Hematopoietic multipotent progenitor cell treated with erythropoietin and hydrocortisone succinate and interleukin-3 and kit ligand, for 8 days (in vitro differentiated cells): ENCODE measurements at regions not wholly inside any gene's neighbourhood (a gene's known extent, or its start where the extent isn't known, plus 50 kb on each side); places are given as distances from the start of the nearest gene placed in this dataset.
A peak's percentile ranks its signal among the peaks of the same experiment; 100 is the strongest.
"Not testable (repeated sequence)": the region's sequence is repeated elsewhere in the genome, so short reads cannot be mapped to it uniquely, and the experiment has no call there.

Experiments
- DNase-seq: peaks from one replicate; pipeline ENCODE4 v3.0.0-alpha.2; 2015

GRCh38 chr18:30814446-30814845, 228.1 kb downstream of the DSC3 start:
- no peak for DNase-seq

GRCh38 chr18:30811580-30811979, 231.0 kb downstream of the DSC3 start:
- no peak for DNase-seq

- DNase-seq: no peak
These were observed 232.0 kb downstream of the DSC3 start for GRCh38 chr18:30810580-30810979.

GRCh38 chr18:30806823-30807222, 235.7 kb downstream of the DSC3 start:
- no peak for DNase-seq

- DNase-seq: no peak
These were observed 241.7 kb downstream of the DSC3 start for GRCh38 chr18:30800800-30801199.

- DNase-seq: no peak
These were observed 250.5 kb downstream of the DSC3 start for GRCh38 chr18:30792051-30792450.

- not testable (repeated sequence) for DNase-seq
These were observed 254.0 kb downstream of the DSC3 start for GRCh38 chr18:30788411-30788991.

GRCh38 chr18:30787410-30787809, 255.1 kb downstream of the DSC3 start:
- DNase-seq: no peak

- DNase-seq: no peak
These were observed 260.9 kb downstream of the DSC3 start for GRCh38 chr18:30781601-30782000.

GRCh38 chr18:30775629-30776028, 266.9 kb downstream of the DSC3 start:
- no peak for DNase-seq

- not testable (repeated sequence) for DNase-seq
These were observed 270.4 kb downstream of the DSC3 start for GRCh38 chr18:30772170-30772569.

GRCh38 chr18:30766053-30766452, 276.5 kb downstream of the DSC3 start:
- no peak for DNase-seq

- no peak for DNase-seq
These were observed 277.3 kb downstream of the DSC3 start for GRCh38 chr18:30765247-30765646.

GRCh38 chr18:30763902-30764350, 278.6 kb downstream of the DSC3 start:
- no peak for DNase-seq

- DNase-seq: no peak
These were observed 287.7 kb downstream of the DSC3 start for GRCh38 chr18:30754846-30755245.

GRCh38 chr18:30748541-30748940, 294.0 kb downstream of the DSC3 start:
- DNase-seq: no peak

GRCh38 chr18:30746224-30746623, 296.3 kb downstream of the DSC3 start:
- DNase-seq: no peak

- DNase-seq: no peak
These were observed 299.5 kb downstream of the DSC3 start for GRCh38 chr18:30743033-30743432.

- no peak for DNase-seq
These were observed 311.6 kb downstream of the DSC3 start for GRCh38 chr18:30730915-30731314.

GRCh38 chr18:30727849-30728248, 314.7 kb downstream of the DSC3 start:
- DNase-seq: no peak

- DNase-seq: no peak
These were observed 329.2 kb downstream of the DSC3 start for GRCh38 chr18:30713299-30713698.

- DNase-seq: no peak
These were observed 330.2 kb downstream of the DSC3 start for GRCh38 chr18:30712383-30712782.

GRCh38 chr18:30709595-30709994, 332.9 kb downstream of the DSC3 start:
- DNase-seq: no peak

- peak; percentile 28 for DNase-seq
These were observed 336.6 kb downstream of the DSC3 start for GRCh38 chr18:30705943-30706342.

- no peak for DNase-seq
These were observed 344.0 kb downstream of the DSC3 start for GRCh38 chr18:30698571-30698970.

GRCh38 chr18:30696201-30696600, 346.3 kb downstream of the DSC3 start:
- DNase-seq: no peak
